ENCODE measurements at regions not wholly inside any gene's neighbourhood (a gene's known extent, or its start where the extent isn't known, plus 50 kb on each side); places are given as distances from the start of the nearest gene placed in this dataset.
A peak's percentile ranks its signal among the peaks of the same experiment; 100 is the strongest.

- DNase-seq, result no peak
Observed at GRCh38 chr4:171142045-171142444, 671.2 kb upstream of the GALNTL6 start.

- DNase-seq, result no peak
Observed at GRCh38 chr4:171130256-171130801, 682.9 kb upstream of the GALNTL6 start.

DNA sequence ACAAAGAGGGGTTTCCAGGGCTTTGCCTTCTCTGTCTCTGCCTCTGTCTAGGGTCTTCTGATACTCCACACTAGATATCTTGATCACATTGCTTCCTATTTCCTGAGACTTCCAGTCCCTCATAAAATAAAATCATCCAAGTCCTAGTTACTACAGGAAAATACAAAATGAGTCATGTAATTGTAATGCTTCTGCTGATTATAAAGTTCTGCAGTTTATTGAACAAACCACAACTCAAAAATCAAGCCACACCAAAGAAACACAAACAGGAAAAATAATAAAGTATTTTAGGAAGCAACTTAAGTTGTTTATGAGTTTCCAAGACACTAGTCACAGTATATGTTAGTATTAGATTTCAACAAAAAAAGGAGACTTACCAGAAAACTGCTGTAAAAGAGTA is 695.1 kb upstream of the GALNTL6 start:
- DNase-seq, result no peak

DNA sequence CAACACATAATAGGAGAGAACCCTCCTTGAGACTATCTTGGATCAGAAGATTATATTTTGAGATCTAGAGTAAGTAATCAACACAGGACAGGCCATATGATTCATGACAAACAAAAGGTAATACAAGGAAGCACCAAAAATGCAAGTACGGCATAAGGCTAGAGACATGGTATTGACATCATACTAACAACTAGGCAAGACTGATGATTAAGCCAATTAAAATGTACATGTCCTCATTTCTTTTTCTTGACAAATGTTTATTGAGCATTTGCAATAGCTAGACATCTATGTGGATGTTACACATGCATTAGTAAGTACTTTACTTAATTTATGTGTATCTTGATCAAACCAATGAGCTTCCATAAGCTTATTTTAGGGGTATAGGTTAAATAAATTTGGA is 695.7 kb upstream of the GALNTL6 start:
- no peak for DNase-seq

GRCh38 chr4:171101845-171102244 is 711.4 kb upstream of the GALNTL6 start:
- no peak for DNase-seq

DNA sequence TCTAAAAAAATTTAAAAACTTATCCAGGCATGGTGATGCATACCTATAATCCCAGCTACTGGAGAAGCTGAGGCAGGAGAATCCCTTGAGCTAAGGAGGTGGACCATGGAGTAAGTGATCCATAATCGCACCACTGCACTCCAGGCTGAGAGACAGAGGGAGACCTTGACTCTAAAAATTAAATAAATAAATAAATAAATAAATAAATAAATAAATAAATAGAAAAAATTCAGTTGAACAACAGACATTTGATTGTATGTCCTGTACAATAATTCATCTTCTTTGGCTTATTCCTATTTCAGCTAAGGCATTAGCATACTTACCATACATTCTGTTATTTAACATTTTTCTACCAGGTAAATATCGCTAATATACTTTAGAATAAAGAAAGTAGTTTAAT is 726.1 kb upstream of the GALNTL6 start:
- no peak for DNase-seq

DNA sequence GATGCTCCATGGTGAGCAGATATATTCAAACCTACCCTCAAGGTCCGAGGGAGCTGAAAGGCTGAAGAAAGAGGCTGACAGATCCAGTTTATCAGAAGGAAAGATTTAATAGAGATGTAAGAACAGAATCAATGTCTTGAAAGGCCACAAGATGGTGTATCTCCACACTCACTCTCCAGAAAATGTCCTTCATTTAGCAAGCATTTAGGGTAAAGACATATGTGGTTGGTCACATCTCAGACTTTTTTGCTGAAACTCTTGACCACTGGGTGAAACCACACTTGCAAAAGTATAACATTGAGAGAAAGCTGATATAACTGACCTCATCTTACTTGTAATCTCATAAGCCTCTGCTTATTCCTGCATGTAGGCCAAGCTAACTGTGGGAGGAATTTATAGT is 745.8 kb upstream of the GALNTL6 start:
- no peak for DNase-seq

DNA sequence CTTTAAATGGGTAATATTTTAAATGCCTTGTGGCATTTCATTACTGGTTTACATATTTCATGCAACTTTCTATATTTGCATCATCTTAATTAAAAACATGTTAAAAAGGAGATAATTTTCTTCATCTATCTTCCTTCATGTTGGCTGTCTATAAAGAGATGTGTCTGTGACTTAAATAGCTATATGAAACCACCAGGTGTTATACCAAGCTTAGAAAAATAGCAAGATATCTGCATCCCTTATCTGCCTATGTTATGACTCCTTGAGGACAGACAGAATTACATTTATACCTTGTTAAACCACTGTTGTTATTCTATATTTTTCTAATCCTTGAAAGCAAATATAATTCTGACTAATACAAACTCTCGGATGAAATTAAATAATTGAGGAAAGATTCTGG is 763.8 kb upstream of the GALNTL6 start:
- no peak for DNase-seq

DNA sequence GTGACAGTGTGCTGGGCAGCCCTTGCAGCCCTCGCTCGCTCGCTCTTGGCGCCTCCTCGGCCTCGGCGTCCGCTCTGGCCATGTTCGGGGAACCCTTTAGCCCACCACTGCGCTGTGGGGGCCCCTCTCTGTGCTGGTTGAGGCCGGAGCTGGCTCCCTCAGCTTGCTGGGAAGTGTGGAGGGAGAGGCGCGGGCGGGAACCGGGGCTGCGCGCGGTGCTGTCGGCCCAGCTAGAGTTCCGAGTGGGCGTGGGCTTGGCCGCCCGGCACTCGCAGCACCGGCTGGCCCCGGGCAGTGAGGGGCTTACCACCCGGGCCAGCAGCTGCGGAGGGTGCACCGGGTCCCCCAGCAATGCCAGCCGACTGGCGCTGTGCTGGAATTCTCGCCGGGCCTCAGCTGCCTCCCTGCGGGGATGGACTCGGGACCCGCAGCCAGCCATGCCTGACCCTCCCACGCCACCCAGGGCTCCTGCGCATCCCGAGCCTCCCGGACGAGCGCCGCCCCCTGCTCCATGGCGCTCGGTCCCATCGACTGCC is 770.1 kb upstream of the GALNTL6 start:
- no peak for DNase-seq

- DNase-seq, result no peak
Observed at GRCh38 chr4:171035909-171036308, 777.3 kb upstream of the GALNTL6 start.

DNA sequence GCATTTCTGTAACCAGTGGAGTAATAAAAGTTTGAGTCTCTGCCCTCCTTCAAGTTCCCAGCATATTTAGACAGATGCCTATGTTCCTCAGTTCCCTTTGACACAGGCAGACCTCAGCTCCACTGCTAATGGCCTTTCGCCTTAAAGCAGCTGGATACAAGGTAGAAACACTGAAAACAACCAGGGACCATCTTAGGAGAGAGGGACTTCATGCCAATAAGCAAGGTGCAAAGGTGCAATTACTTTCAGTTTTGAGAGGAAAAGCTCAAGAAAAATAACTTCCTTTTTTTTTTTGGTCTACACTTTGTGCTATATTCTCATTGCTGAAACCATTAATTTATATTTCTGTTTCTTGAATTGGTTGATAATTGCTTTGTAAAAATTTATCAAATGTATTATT is 781.9 kb upstream of the GALNTL6 start:
- no peak for DNase-seq

DNA sequence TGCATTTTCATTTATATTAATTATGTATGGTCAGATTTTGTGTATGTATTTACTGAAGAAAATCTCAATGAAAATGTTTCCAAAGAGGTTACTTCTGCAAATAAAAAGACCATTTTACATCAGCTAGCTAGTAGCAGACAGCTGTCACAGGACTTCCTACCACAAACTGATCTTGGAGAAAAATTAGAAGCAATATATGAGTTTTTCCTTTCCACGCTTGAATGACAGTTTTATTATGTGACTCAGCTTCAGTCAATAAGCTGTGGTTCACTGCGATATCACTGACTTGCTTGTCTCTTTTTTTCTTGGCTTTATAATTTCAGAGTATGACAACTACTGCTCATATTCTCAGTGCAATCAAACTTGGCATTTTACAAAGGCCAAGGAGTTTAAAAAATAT is 787.4 kb upstream of the GALNTL6 start:
- no peak for DNase-seq

DNA sequence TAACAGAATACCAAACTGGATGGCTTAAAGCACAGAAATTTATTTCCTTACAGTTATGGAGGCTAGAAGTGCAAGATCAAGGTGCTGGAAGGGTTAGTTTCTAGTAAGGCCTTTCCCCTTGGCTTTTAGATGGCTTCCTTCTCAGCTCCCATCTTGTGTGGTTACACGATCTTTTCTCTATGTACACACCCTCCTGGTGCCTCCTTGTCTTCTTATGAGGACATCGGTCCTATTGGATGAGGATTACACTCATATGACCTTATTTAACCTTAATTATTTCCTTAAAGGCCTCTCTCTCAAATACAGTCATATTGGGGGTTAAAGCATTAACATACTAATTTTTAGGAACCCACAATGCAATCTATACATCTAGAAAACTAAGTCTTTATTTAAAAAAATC is 787.9 kb upstream of the GALNTL6 start:
- no peak for DNase-seq

- no peak for DNase-seq
Observed at GRCh38 chr4:171024720-171025303, 788.4 kb upstream of the GALNTL6 start.

DNA sequence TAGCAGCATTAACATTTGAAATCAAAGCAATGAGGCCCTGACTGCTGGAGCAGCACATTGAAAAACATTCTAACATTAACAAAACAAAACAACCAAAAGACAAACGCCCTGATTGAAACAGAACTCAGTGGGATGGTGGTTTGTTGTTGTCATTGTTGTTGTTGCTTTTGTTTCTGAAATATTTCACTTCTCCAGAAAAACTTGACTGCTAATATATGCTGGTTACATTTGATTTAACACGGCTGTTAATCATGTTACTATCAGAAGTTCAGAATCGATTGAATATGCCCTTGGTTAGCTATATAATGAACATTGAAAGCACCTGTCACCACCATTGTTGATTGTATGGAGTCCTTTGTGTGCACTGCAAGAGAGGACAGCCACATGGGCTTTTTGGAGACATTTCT is 790.4 kb upstream of the GALNTL6 start:
- no peak for DNase-seq

GRCh38 chr4:171017593-171017992 is 795.6 kb upstream of the GALNTL6 start:
- peak; percentile 8 for DNase-seq

DNA sequence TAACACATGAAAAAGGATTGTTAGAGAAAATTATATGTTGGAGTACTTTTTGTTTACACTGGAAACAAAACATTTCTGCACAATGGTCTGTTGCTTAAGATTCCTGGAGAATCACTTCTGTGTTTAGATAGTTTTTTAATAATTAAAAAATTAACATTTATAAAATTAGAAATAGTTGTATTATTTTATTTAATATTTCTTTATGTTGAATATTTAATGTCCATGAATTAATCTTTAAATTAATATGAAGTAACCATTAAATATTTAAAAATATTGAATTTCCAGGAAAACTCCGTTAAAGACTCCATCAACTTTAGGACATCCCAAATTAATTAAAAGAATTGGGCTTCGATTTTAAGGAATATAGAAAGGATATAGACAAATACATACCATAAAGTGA is 797.1 kb upstream of the GALNTL6 start:
- DNase-seq, result no peak

GRCh38 chr4:171015441-171015840 is 797.8 kb upstream of the GALNTL6 start:
- no peak for DNase-seq

GRCh38 chr4:171007618-171008390 is 805.4 kb upstream of the GALNTL6 start:
- DNase-seq, result no peak

DNA sequence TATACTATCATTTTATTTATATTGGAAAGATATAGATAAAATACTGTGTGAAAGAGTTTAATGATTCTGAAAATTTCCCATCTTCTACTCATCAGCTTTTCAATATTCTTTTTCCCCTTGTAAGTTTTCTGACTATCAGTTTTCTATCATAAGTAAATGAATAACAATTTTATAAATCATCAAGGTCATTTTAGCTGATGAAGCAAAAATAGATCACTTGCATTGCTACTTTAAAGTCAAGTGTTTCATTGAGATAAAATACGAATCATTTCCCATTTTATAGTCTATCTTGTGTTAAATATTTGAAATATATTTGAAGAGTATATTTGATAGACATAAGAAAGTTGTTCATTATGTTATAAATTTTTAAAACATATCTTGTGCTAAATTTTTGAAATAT is 811.0 kb upstream of the GALNTL6 start:
- DNase-seq, result no peak

DNA sequence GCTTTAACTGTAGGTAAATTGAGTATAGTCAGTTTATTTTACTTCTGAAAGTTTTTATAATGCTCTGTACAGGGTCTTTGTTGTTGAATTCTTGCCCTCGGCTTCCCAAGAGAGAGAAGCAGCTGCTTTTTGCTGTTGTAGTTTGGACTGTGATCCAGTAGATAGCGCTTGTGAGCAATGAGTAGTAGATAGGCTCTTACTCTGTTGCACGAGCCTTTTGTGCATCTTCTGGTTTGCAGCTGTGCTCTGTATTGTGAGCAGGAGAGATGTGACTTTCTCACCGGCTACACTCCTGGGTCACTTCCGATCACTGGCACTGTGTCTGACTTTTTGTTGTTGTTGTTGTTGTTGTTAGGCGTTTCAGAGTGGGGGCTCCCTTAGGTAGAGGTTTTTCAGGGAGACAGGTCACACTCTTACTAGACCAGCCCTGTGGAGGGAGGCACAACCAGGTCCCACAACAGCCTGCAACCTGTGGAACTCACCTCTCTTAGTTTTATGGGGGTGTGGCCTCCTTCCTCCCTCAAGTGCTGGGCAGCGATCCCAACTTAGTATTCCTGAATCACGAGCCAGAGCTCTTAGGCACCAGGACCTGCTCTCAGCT is 822.1 kb upstream of the GALNTL6 start:
- DNase-seq, result no peak

- no peak for DNase-seq
Observed at GRCh38 chr4:170988446-170988845, 824.8 kb upstream of the GALNTL6 start.

DNA sequence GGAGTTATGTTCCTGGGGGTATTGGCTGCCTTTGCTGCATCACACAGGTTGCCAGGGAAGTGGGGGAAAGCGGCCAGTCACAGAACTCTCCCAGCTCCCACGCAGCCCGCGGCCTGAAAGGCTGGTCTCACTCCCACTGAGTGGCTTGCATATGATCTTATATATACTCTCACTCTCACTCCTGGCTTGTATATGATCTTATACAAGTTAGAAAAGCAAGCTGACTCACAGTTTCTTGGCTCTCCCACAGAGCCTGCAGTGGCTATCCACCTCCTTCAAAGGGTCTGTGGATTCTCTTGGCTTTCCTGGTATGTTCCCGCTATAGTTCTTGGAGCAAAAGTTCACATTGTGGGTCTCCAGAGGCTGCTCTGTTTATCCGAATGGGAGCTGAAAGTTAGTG is 833.5 kb upstream of the GALNTL6 start:
- peak; percentile 22 for DNase-seq

- no peak for DNase-seq
Observed at GRCh38 chr4:170978990-170979389, 834.2 kb upstream of the GALNTL6 start.
